NT2/D1 (cell line): ENCODE measurements at regions not wholly inside any gene's neighbourhood (a gene's known extent, or its start where the extent isn't known, plus 50 kb on each side); places are given as distances from the start of the nearest gene placed in this dataset.

Experiments
- YY1 ChIP-seq: IDR thresholded peaks from 2 replicates; pipeline ENCODE4 v1.6.1; 2011; ENCODE audit not compliant: insufficient read length, insufficient read depth
- ZNF274 ChIP-seq: IDR thresholded peaks from 2 replicates; pipeline ENCODE4 v1.6.1; 2011; ENCODE audit warnings: mild to moderate bottlenecking, low read depth, low read length

GRCh38 chr15:93179072-93179471, 90.1 kb upstream of the RGMA start:
- TF ChIP-seq ZNF274 (no peak), YY1 (no peak)
